GM18868 (cell line): ENCODE measurements at regions not wholly inside any gene's neighbourhood (a gene's known extent, or its start where the extent isn't known, plus 50 kb on each side); places are given as distances from the start of the nearest gene placed in this dataset.

Experiments
- ATAC-seq: cut with Tn5 transposase; IDR thresholded peaks from one replicate; pipeline ENCODE4 v1.9.1; 2021; ENCODE audit warnings: mild to moderate bottlenecking, moderate library complexity; ENCODE audit not compliant: unreplicated experiment

DNA sequence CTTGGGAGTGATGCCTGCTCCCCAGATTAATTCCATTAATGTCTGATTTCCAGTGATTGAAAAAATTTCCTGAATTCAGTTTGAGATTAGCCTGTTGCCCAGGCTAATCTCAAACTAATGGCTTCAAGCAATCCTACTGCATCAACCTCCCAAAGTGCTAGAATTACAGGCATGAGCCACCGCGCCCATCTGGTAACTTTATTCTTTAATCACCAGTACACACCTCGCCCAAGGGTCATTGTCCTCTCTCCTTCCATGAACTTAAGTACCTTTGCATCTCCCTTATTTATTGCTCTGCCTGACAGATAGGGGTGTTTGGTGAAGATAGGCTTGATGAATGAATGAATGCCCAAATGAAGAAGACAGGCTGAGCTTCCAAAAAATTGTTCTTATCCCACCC is 366.5 kb downstream of the SIPA1L2 start:
- ATAC-seq, result no peak

DNA sequence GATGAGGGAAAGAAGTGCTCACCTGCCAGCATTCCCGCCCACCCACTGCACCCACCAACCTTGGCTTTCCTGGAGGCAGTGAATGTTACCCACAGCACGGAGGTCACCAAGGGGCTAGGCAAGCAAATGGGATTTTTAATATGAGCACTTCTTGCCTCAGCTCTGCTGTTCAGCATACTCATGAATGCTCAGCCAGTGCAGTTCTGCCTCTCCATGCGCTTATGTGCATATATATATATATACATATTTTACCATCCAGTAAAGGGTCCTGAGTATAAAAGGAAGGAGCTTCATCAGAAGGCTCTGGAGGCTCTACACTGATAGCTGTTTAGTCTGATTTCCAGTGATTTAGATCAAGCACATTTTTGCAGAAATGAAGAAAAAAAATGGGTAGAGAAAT is 366.9 kb downstream of the SIPA1L2 start:
- no peak for ATAC-seq

DNA sequence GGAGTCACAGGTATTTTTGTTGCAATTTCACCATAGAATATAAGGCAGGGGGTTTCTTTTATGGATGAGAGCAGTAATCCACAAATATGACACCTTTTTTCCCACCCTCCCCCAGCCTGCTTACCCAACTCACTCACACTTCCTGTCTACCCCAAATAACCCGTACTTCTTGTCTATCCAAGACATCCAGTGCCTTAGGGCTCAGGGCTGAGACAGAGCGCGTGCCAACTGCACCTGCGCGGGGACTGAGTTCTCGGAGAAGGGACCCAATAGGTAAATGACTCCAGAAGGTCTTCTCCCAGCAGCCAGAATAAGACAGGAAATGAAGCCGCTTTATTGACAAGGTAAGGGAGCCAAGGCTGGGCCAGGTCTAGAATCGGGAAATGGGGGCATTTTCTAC is 369.1 kb downstream of the SIPA1L2 start:
- no peak for ATAC-seq

DNA sequence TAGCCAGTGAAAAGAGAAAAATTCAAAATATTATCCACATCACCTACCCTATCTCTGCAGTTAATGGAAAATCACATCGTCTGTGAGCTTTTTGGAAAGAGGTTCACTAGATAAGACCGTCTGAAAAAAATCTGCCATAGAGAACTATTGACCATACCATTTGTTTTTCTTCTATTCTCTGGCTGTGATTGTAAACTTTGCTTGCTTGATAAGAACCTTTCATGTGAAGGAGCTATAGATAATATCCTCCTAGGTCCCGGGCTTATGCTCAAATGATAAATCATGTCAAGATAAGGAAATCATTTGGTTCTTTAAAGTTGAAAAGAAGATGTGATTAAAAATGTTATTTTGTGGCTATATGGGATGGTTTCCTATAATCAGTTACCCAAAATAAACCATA is 369.9 kb downstream of the SIPA1L2 start:
- ATAC-seq, result no peak

DNA sequence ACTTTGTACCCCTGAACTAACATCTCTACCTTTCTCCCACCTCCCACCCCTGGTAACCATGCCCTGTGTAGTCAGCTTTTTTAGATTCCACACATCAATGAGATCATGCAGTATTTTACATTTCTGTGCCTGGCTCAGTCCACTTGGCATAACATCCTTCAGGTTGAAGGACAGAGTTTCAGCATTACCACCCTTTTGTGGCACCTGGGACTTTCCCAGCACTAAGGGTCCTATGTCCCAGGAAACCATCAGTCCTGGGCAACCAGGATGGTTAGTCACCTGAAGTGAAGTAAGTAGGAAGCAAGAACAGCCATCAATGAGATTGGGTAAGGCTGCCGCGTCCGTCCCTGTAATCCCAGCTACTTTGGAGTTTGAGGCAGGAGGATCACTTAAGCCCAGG is 370.6 kb downstream of the SIPA1L2 start:
- no peak for ATAC-seq

DNA sequence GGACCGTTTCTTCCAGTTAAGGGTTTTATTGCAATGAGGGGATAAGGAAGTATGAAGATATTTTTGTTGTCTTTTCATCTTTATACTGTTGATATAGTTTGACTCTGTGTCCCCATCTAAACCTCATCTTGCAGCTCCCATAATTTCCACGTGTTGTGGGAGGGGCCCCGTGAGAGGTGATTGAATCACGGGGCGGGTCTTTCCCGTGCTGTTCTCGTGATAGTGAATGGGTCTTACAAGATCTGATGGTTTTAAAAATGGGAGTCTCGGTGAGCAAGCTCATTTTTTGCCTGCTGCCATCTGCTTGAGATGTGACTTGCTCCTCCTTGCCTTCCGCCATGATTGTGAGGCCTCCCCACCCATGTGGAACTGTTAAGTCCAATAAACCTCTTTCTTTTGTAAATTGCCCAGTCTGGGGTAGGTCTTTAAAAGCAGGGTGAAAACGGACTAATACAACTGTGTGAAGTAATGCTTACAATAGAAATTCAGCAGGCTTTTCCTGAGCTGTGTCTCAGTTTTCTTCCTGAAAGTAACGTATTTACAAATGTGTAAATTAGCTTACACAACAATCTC is 377.3 kb downstream of the SIPA1L2 start:
- no peak for ATAC-seq

DNA sequence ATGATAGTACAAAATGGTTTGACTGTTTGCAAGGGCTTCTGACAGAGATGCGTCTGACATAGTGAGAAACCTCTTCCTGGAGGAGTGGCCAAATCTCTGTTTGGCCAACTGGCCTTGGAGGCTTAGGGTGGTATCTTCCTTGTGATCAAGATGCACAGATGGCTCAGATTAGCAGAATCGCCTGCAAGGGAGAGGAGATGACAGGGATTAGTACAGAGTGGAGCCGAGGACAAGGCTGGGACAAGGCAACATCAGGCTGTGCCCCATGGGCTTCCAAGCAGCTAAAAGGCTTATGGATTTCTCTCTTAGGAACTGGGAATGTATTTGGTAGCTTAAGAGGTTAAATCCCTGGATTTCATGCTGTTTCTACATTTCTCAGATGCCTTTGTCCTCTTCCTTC is 379.1 kb downstream of the SIPA1L2 start:
- no peak for ATAC-seq

DNA sequence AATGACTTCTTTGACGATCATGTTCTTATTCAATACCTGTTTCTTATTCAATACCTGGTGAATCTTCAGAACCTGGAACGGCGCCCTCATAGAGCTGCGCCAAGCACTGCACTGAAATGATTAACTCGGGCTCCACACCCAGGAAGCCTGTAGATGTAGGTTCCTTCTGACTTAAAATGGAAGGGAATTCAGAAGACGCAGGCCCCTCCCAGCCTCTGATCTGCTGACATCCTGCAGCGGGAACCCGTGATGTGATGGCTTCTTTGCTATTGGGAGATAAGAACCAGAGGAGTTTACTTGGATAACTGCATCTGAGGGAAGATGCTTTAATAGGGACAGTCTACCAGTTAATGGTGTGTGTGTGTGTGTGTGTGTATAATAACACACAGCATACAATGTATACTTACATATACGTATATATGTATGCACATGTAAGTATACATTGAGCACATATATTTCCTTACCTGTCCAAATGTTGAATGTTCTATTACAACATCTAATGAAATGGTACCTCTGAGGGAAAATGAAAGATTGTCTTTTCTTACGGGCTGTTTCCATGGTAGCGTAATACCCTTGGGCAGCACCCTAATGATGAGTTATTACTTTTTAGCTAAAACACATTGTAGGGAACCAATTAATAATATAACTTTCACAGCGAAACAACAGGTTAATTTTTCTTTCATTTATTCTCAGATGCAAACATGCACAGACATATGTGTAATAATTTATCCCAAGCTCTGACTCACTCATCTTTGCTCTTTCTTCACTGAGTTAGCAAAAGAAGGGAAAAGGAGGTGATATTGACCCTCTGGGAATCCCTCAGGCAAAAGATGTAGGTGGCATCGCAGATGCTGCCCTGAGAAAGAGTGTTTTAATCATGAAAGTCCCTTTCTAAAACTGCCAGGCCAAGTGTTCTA is 379.8 kb downstream of the SIPA1L2 start:
- ATAC-seq, result no peak

DNA sequence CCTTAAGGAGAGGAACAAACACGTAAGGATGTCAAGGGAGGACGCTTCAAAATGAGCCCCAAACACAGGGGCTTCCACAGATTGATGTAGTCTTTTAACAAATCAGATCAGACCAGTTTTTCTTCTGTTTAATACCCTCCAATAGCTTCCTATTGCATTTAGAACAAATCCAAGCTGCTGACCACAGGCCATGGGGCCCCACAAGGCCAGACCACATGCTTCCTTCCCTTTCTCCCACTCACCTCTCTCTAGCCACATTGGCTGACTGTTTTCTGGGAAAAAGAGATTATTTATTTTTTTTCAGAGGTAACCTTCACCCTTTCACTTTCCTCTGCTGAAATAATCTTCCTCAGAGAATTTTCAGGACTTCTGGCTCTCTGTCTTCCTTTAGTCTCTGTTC is 380.6 kb downstream of the SIPA1L2 start:
- ATAC-seq, result no peak

DNA sequence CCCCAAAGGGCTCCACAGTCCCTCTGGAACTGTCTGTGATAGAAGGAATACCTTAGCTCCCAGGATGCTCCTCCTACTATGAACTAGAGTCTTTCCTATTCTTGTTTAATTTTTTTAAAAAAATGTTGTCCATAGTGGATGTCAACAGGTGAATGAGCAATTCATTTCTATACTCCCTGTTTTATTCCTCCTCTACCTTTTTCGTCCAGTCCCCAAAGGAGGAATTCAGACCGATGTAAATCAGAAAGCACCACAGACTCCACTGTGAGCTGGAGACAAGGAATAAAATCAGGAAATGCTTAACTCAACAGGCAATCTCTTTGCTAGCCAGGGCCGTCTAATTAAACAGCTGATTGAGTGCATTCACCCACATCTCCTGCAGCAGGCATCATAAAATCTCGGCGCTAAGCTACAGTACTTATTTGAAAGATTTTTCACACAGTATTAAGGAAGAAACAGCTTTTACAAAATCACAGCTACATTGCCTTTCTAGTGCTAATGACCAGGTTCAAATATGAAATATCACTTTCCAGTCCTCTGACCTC is 381.6 kb downstream of the SIPA1L2 start:
- ATAC-seq, result no peak

DNA sequence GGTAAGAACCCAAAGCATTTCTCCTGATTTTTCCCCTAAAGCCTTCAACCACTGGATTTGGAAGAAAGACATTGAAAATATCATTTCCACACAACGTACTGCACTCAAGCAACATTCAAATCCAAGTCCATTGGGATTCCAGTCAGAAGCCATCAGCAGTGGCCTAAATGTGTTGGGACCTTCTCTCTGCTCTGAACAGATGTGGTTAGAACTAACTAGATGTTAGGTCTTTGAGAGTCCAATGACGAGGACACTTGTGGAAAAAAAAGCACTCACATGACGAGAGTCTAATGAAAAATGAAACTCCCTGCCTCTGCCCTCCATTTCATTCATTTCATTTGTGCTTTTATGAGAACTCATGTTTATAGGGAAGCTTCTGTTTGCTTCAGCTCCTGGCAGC is 382.3 kb downstream of the SIPA1L2 start:
- no peak for ATAC-seq

DNA sequence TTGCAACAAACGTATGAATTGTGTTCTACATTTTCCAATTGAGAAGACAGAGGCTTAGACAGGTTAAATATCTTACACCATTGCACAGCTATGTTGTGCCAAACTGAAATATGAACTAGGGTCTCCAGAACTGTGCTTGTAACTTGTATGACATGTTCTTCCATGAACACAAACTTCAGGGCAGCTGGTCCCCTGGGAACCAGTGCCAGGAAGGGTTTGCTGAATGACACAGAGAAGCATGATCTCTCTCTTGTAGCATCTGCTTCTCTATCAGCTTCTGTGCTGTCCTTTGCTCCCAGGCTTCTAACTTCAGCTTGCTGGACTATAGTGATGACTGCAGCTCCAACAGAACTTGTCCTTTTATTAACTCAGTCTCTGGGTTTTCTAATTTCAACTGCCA is 385.5 kb downstream of the SIPA1L2 start:
- ATAC-seq, result no peak

DNA sequence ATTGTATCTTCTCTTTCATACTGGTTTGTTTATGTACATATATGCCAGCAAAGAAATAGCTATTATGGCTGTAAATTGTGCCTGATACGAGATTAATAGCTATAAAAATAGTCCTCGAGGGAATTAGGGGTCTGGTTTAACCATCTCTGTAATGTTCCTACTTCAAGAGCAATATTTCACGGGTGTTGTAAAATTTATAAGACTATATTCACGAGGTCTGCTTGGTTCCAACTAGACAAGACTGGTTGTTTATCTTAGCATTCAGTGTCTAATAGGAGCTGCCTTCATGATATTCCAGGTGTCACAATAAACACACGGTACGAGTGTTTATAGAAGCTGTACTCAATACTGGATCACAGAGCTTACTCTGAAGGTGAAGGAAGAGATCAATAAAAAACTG is 389.9 kb downstream of the SIPA1L2 start:
- no peak for ATAC-seq

DNA sequence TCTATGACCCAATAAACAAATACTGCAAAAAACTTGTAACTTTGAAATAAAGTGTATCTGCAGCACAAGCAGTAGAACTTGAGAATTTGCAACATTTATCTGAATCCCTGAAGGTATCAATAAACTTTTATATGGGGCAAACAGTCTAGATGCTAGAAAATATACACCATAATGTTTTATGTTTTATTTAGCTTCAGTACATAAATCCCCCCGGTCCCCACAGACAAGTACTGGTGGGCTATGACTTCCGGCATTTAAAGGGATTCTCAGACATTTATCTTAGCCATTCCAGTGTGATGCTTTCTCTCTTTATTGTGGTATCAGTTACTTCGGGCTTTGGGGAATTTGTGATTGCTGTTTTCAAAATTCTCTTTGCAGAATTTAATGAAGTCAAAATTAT is 390.4 kb downstream of the SIPA1L2 start:
- no peak for ATAC-seq

DNA sequence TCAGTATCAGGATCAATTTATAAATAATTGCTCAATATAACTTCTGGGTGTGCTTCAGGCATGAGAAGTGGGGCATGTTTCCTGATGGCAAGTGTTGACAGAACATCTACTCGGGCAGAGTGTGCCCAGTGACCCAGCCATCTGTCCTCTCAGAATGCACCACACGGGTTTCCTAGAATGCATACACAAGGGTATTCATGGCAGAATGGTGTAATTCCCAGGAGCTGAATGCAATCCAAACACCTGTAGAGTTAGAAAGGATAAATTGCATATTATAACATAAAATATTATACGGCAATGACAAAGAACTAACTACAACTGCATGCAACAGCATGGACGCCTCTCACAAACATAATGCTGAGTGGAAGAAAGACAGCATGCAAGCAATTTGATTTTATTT is 391.9 kb downstream of the SIPA1L2 start:
- ATAC-seq, result no peak

DNA sequence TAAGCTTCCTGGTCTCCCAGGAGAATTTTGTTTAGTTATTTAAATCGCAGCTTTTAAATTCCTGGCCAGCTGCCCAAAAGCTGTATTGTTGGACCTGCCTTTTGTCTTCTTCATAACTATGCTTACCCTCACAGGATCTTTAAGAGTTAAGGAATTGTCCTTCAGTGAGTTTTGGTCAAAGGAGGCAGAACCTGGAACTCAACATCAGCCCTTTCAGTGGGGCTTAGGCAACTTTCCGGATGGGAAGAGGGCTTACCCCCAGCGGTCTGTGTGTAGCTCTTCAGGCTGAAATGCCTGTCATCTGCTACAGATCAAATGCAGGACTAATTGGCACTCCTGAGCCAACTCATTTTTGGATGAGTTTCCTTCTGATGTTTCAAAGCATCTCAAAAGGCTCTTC is 402.6 kb downstream of the SIPA1L2 start:
- ATAC-seq, result no peak

DNA sequence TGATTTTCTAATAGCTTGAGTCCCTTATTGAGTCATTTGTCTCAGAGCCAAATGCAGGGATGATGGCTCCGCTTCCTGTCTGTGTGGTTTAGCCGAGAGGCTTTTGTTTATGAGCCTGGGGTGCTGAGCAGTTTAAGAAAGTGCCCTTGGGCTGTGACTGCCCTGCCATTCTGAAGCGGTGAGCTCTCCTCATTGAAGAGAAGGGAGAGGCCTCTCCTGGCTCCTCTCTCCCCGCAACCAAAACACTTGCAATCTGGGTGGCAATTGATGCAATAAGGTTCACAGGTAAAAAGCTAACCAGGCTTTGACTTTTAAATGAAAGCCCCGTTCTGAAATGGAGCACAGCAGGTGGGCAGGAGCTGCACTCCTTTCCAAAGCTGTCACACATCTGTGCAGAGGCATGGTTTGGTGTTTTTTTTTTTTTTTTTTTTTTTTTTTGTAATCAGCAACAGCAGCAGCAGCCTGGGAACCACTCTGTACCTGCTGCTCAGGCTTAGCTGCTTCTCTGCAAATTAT is 403.7 kb downstream of the SIPA1L2 start:
- no peak for ATAC-seq

DNA sequence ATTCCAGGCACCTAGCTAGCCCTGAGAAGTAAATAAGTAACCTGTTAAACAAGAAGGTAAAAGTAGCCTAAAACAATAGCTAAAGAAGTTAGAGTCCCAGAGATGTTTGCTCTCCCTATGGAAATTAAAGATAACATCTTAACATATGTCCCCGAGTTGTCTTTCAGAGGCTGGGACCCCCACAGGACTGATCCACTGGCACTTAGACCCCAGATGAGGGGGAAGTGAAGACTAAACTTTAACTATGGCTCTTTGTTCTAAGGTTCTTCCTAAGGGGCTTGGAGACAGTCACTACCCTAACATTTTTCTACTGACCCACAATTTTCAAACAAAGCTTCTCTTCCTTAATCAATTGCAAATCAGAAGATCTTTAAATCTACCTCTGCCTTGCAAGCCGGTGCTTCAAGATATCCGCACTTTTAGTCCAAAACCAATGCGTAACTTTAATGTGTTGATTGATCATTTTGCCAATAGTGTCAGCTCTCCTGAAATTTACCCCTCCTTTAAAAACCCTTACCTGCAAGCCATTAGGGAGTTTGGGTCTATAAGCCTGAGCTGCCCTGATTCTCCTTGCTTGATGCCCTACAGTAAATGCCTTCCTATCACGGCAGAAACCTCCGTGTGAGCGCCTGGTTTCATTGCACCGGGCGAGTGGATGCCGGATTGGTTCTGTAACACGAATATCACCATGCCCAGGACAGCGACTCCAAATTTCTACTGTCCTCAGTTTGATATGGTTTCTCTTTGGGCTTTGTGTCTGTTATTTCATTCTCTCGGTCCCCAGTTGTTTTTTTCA is 404.4 kb downstream of the SIPA1L2 start:
- no peak for ATAC-seq

DNA sequence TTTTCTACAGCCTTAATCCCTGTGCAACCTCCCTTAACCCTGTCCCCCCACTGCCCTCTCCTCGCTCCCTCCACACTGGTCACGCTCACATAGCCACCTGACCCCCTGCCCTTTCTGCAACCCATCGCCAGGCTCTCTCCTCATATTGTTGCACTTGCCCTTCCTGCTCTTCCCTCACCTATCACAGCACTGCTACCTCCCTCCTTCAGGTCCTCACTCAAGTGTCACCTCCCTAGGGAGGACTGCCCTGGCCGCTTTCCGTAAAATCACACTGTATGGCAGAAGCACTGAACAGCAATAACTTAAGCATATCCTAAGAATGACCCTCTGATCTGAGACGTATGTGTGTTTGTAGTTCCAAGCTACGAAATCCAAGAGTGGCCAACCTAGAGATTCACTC is 406.0 kb downstream of the SIPA1L2 start:
- no peak for ATAC-seq

DNA sequence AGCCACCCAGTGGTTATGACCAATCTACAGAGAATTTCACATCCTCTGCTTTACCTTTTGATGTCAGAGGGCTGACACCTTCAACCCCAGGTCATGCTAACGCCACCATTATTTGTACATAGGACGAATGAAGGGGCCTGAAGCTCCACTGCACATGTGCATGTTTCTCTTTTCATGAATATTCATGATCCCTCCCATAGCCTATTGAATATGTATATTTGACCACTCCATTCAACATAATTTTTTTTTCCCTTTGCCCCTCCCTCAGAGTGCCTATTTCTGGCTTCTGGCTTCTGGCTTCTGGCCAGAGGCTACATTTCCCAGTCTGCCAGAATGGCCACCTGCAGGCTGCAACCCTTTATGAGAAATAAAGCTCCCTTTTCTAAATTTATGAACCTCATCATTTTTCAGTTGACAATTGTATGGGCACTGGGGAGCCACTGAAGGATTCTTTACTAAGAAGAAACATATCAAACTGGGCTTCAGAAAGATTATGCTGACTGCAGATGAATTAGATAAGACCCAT is 406.7 kb downstream of the SIPA1L2 start:
- ATAC-seq, result no peak

DNA sequence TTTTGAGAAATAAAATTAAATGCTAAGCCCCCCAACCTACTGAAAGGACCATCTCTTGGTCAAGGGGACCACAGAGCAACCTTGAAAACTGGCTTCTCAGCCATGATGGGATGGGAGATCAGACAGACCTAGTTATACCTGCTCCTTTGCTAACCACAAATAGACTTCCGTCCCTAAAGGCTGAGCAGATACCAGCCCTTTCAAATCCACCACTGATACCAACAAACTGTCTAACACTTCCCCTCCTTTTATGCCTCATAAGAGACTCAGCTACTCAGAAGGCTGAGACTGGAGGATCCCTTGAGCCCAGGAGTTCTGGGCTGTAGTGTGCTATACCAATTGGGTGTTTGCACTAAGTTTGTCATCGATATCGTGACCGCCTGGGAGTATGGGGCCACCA is 407.3 kb downstream of the SIPA1L2 start:
- ATAC-seq, result no peak
